Stomach (tissue), 8 donors: ENCODE measurements at regions not wholly inside any gene's neighbourhood (a gene's known extent, or its start where the extent isn't known, plus 50 kb on each side); places are given as distances from the start of the nearest gene placed in this dataset.

Source experiments
- DNase-seq, 2 donors: peaks; one replicate each; pipeline versions ENCODE4 v3.0.0 to v3.0.0-alpha.2; 2013 to 2019
- H3K27ac ChIP-seq, 5 donors: fragments of 200-600 bp in 4 of 5; sonication (generic) in 4 of 5; one replicate each; pipeline ENCODE4 v1.5.1; 2013 to 2019; ENCODE audit warnings: mild to moderate bottlenecking in 1 of 5, moderate library complexity in 1 of 5
- H3K27me3 ChIP-seq, 3 donors: fragments of 200-600 bp; sonication (generic); one replicate each; pipeline ENCODE4 v1.5.1; 2017 to 2019; ENCODE audit warnings: mixed run types in 1 of 3
- H3K36me3 ChIP-seq, 4 donors: fragments of 200-600 bp; sonication (generic); 1 replicate in 3 of 4; 2 replicates in 1 of 4; pipeline ENCODE4 v1.5.1; 2016 to 2019
- H3K4me1 ChIP-seq, 4 donors: fragments of 200-600 bp; sonication (generic); one replicate each; pipeline ENCODE4 v1.5.1; 2016 to 2019
- H3K4me3 ChIP-seq, 4 donors: fragments of 200-600 bp; sonication (generic) in 3 of 4; one replicate each; pipeline ENCODE4 v1.5.1; 2016 to 2019; ENCODE audit warnings: mild to moderate bottlenecking in 1 of 4
- H3K9me3 ChIP-seq, 4 donors: fragments of 200-600 bp; sonication (generic); one replicate each; pipeline ENCODE4 v1.5.1; 2016 to 2019
- EP300 ChIP-seq: sonication (generic); formaldehyde crosslinking; IDR thresholded peaks from one replicate; pipeline ENCODE4 v1.6.1; 2017; ENCODE audit warnings: antibody characterized with exemption
- POLR2A ChIP-seq, 4 donors: fragments of 450-650 bp; IDR thresholded peaks; one replicate each; pipeline ENCODE4 v1.6.1; 2016; ENCODE audit warnings: antibody characterized with exemption in 4 of 4, control low read depth in 2 of 4, mild to moderate bottlenecking in 1 of 4, moderate library complexity in 1 of 4
- POLR2AphosphoS5 ChIP-seq, 3 donors: sonication (generic); formaldehyde crosslinking; IDR thresholded peaks; one replicate each; pipeline ENCODE4 v1.6.1; 2016; ENCODE audit warnings: antibody characterized with exemption in 3 of 3
- whole genome bisulfite sequencing, 5 donors: extraction: QIAGEN DNeasy Blood & Tissue Kit in 3 of 5; methylation state at CpG; one replicate each; pipeline versions ENCODE4 v1.1.5 to v1.1.7; 2013 to 2018; 5-methylcytosine and 5-hydroxymethylcytosine counted together
- intact Hi-C: fragments of 100-400 bp; cut with DNase I; formaldehyde crosslinking; loops from one replicate; pipeline ENCODE4 v1.15.1; 2023; ENCODE audit warnings: low total_unique reads
- TF ChIP-seq, protein P1 (sequence below), 7 experiments: fragments of 450-650 bp in 4 of 7; fragments of 200-600 bp in 3 of 7; sonication (generic) in 3 of 7; IDR thresholded peaks; one replicate each; pipeline ENCODE4 v1.5.1; 2016 to 2019; ENCODE audit warnings: antibody characterized with exemption in 7 of 7, control low read depth in 2 of 7, mild to moderate bottlenecking in 1 of 7
- donor health status: healthy with polysubstance abuse.
- donor health status: Bipolar disorder and iron deficiency.
- donor health status: healthy.

DNA sequence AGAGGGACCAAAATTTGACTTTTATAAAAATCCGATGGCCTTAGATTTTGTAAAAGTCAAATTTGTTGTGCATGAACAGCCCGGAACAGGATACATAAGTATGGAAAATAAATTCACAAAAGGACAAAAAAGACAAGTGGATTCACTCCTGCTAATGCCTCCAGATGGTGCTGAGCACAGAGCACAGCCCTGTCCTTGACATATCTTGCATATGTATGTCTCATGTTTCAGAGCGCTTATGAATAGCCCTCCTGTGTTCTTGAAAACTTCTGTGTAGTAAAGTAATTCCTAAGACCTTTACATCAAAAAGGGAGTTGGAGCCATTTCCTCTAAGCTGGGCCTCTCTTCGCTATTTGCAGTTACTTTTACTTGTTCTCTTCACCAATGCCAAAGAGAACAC, 110.7 kb upstream of the RAB3GAP2 start:
- Histone ChIP-seq H3K36me3 (no peaks in the 10 kb centered on the region), H3K9me3 (peaks cover 0 to 14% (median 3%) of the 10 kb centered on the region in 4 donors), H3K4me3 (no peak overlapping the region), H3K4me1 (peaks cover 0 to 5% (median 0%) of the 10 kb centered on the region in 4 donors), H3K27ac (no peak overlapping the region), H3K27me3 (peaks cover 0 to 6% (median 0%) of the 10 kb centered on the region in 3 donors)
- TF ChIP-seq POLR2AphosphoS5 (IDR thresholded peaks at IDR 0.05) (no peak), EP300 (no peak), POLR2A (IDR thresholded peaks at IDR 0.05) (no peak)
- TF ChIP-seq, protein P1, sequence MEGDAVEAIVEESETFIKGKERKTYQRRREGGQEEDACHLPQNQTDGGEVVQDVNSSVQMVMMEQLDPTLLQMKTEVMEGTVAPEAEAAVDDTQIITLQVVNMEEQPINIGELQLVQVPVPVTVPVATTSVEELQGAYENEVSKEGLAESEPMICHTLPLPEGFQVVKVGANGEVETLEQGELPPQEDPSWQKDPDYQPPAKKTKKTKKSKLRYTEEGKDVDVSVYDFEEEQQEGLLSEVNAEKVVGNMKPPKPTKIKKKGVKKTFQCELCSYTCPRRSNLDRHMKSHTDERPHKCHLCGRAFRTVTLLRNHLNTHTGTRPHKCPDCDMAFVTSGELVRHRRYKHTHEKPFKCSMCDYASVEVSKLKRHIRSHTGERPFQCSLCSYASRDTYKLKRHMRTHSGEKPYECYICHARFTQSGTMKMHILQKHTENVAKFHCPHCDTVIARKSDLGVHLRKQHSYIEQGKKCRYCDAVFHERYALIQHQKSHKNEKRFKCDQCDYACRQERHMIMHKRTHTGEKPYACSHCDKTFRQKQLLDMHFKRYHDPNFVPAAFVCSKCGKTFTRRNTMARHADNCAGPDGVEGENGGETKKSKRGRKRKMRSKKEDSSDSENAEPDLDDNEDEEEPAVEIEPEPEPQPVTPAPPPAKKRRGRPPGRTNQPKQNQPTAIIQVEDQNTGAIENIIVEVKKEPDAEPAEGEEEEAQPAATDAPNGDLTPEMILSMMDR (IDR thresholded peaks at IDR 0.05): no peak
- WGBS, 5 donors: 67 to 91% (median 73%) methylated on average over 4 of the region's 4 CpGs
- intact Hi-C loops: no loop called here
- no peak for DNase-seq

DNA sequence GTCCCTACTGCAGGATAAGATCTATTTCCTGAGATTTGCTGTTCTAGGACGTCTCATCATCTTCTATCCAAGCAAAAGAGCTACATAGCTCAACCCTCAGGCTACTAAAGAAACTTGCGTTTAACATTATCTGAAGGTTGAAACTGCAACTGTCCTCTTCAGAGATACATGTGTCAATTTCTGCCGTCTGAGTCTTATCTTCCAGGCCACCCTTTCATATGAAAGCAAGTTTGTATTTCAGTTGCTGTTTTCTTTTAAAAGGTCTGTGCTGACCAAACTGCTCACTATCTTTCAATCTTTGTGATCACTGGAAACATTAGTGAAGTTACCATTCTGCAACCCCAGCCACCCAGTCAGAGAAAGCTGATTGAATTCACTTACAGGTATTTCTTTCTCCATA, 108.6 kb upstream of the RAB3GAP2 start:
- intact Hi-C loops: no loop called here
- no peaks in the 10 kb centered on the region for H3K36me3 ChIP-seq
- 63 to 75% (median 65%) methylated on average over 3 of the region's 3 CpGs for WGBS, 5 donors

DNA sequence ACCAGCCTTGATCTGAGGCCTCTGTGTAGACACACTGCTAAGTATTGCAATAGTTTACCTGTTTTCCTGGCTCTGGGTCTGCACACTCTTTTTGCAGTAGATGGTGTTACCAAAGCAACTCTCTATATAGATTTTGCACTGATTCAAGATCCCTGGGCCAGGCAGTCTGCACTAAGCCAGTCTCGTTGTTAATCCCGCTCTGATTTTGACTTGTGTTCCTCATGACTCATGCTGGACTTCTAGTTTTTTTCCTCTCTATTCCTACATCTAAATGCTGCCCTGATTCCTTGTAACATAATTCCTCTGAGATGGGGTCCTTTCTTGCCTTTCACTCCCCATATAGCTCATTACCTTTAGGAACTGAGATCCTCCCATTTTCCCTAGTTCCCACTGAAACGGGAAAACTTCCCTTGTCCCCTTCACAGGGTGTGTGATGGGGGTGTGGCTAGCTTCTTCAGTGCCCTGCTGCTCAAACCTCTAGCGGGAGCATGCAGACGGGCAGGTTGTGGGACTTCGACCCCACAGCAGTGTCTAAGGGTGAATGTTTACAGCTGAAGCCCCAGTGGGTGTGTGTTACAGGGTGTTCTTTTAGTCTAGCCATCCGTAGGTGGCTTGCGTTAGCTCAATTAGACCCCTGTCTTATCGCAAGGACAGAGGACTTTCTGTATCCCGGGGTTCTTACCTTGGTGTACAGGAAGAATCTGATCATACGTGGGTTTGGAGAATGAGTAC, 106.5 kb upstream of the RAB3GAP2 start:
- Histone ChIP-seq H3K4me1 (peaks cover 0 to 4% (median 0%) of the 10 kb centered on the region in 4 donors), H3K27ac (no peak overlapping the region), H3K36me3 (no peaks in the 10 kb centered on the region), H3K27me3 (peaks cover 0 to 6% (median 0%) of the 10 kb centered on the region in 3 donors), H3K9me3 (no peaks in the 10 kb centered on the region), H3K4me3 (no peak overlapping the region)
- TF ChIP-seq POLR2A (IDR thresholded peaks at IDR 0.05) (no peak), EP300 (no peak), POLR2AphosphoS5 (IDR thresholded peaks at IDR 0.05) (no peak)
- TF ChIP-seq, protein P1 (IDR thresholded peaks at IDR 0.05): no peak
- intact Hi-C loops: no loop called here
- DNase-seq: no peak
- 38 to 65% (median 55%) methylated on average over 11 of the region's 11 CpGs for WGBS, 5 donors

More for the DNA sequence above, 108.6 kb upstream of the RAB3GAP2 start:
- Histone ChIP-seq H3K9me3 (peaks cover 0 to 9% (median 3%) of the 10 kb centered on the region in 4 donors), H3K4me1 (peaks cover 0 to 5% (median 0%) of the 10 kb centered on the region in 4 donors), H3K4me3 (no peak overlapping the region), H3K27ac (no peak overlapping the region), H3K27me3 (peaks cover 0 to 6% (median 0%) of the 10 kb centered on the region in 3 donors)
- no peak for TF ChIP-seq POLR2A (IDR thresholded peaks at IDR 0.05)
- TF ChIP-seq POLR2AphosphoS5 (IDR thresholded peaks at IDR 0.05): no peak
- TF ChIP-seq, protein P1 (IDR thresholded peaks at IDR 0.05): no peak
- no peak for TF ChIP-seq EP300
- DNase-seq: no peak

DNA sequence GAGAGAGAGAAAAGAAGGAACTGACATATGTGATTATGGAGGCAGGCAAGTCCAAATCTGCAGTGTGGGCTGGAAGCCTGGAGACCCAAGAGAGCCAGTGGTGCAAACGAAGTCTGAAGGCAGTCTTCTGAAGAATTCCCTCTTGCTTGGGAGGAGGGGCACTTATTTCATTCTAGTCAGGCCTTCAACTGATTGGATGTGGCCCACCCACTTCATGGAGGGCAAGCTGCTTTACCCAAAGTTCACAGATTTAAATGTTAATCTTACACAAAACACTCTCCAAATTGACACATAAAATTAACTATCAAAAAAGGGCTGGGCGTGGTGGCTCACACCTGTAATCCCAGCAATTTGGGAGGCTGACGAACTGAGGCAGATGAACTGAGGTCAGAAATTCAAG, 103.5 kb upstream of the RAB3GAP2 start:
- no peak for DNase-seq
- no peaks in the 10 kb centered on the region for H3K4me1 ChIP-seq
- no peak overlapping the region for H3K27ac ChIP-seq
- 70 to 84% (median 76%) methylated on average over 3 of the region's 3 CpGs for WGBS, 5 donors
- H3K4me3 ChIP-seq: no peak overlapping the region
- intact Hi-C loops: no loop called here
- no peaks in the 10 kb centered on the region for H3K36me3 ChIP-seq
- H3K9me3 ChIP-seq: no peaks in the 10 kb centered on the region
- TF ChIP-seq, protein P1 (IDR thresholded peaks at IDR 0.05): no peak
- no peak for TF ChIP-seq EP300
- no peak for TF ChIP-seq POLR2A (IDR thresholded peaks at IDR 0.05)
- TF ChIP-seq POLR2AphosphoS5 (IDR thresholded peaks at IDR 0.05): no peak
- H3K27me3 ChIP-seq: peaks cover 0 to 6% (median 0%) of the 10 kb centered on the region in 3 donors
